Adrenal gland (tissue), 5 donors: ENCODE measurements at regions not wholly inside any gene's neighbourhood (a gene's known extent, or its start where the extent isn't known, plus 50 kb on each side); places are given as distances from the start of the nearest gene placed in this dataset.

Experiments
- POLR2A ChIP-seq, 2 donors: fragments of 450-650 bp; IDR thresholded peaks; one replicate each; pipeline ENCODE4 v1.6.1; 2017; ENCODE audit warnings: antibody characterized with exemption in 2 of 2, mild to moderate bottlenecking in 2 of 2, moderate library complexity in 1 of 2
- TF ChIP-seq, protein P1 (sequence below), 6 experiments: fragments of 450-650 bp in 4 of 6; fragments of 200-600 bp in 2 of 6; sonication (generic) in 1 of 6; IDR thresholded peaks; 1 replicate in 5 of 6; 2 replicates in 1 of 6; pipeline versions ENCODE4 v1.5.1 to v1.8.0; 2016 to 2021; ENCODE audit warnings: antibody characterized with exemption in 6 of 6, mild to moderate bottlenecking in 2 of 6, moderate library complexity in 1 of 6
- donor health status: DM: no; HTN: no; CAD: no.

DNA sequence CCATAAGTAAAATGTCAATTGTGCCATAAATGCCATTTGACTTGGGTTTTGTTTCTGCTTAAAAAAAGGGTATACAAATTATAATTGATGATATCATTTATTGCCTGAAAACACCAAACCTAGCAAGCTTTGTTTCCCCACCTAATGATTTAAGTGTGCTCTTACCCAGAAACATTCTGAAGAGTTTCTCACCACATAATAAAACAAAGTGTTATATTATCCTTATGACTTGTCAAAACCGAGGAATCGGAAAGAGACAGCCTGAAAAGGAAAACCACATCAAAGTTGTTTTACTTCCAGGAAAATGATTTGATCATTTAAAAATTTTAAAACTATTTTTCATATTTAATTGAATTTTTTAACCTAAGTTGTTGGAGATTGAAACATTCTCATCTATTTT lies 170.5 kb upstream of the SLC39A10 start:
- TF ChIP-seq, protein P1, sequence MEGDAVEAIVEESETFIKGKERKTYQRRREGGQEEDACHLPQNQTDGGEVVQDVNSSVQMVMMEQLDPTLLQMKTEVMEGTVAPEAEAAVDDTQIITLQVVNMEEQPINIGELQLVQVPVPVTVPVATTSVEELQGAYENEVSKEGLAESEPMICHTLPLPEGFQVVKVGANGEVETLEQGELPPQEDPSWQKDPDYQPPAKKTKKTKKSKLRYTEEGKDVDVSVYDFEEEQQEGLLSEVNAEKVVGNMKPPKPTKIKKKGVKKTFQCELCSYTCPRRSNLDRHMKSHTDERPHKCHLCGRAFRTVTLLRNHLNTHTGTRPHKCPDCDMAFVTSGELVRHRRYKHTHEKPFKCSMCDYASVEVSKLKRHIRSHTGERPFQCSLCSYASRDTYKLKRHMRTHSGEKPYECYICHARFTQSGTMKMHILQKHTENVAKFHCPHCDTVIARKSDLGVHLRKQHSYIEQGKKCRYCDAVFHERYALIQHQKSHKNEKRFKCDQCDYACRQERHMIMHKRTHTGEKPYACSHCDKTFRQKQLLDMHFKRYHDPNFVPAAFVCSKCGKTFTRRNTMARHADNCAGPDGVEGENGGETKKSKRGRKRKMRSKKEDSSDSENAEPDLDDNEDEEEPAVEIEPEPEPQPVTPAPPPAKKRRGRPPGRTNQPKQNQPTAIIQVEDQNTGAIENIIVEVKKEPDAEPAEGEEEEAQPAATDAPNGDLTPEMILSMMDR (IDR thresholded peaks at IDR 0.05) = no peak
- no peak for TF ChIP-seq POLR2A (IDR thresholded peaks at IDR 0.05)
